Activated CD8-positive, alpha-beta T cell treated with anti-CD3 and anti-CD28 coated beads for 36 hours (primary cell): ENCODE measurements at regions not wholly inside any gene's neighbourhood (a gene's known extent, or its start where the extent isn't known, plus 50 kb on each side); places are given as distances from the start of the nearest gene placed in this dataset.

ENCODE experiments used
- ATAC-seq: fragments of 200-7000 bp; cut with Tn5 transposase; one replicate; pipeline ENCODE4 v1.10.0; 2021; ENCODE audit warnings: mild to moderate bottlenecking, moderate library complexity
- CTCF ChIA-PET: fragments of 350-600 bp; sonication (Branson Sonifier 250); formaldehyde crosslinking; loops from one replicate; lab custom pipeline; 2021; ENCODE audit warnings: antibody characterized with exemption; lab: Charles Lee
- POLR2A ChIA-PET: fragments of 350-600 bp; sonication (Branson Sonifier 250); formaldehyde crosslinking; loops from one replicate; lab custom pipeline; 2021; ENCODE audit warnings: antibody characterized with exemption; lab: Charles Lee
- DNase-seq: peaks from one replicate; pipeline ENCODE4 v3.0.0-alpha.2; 2020
- H3K27ac Mint-ChIP-seq: one replicate; pipeline ENCODE4 v1.8.0; 2021; ENCODE audit warnings: mild to moderate bottlenecking, mixed read lengths
- H3K27me3 Mint-ChIP-seq: one replicate; pipeline ENCODE4 v1.8.0; 2021; ENCODE audit warnings: mixed read lengths
- H3K36me3 Mint-ChIP-seq: one replicate; pipeline ENCODE4 v1.8.0; 2021; ENCODE audit warnings: low read depth, mixed read lengths
- H3K4me1 Mint-ChIP-seq: one replicate; pipeline ENCODE4 v1.8.0; 2021; ENCODE audit warnings: low read depth, mixed read lengths
- H3K4me3 Mint-ChIP-seq: one replicate; pipeline ENCODE4 v1.8.0; 2021; ENCODE audit warnings: mild to moderate bottlenecking, moderate library complexity, mixed read lengths
- H3K9me3 Mint-ChIP-seq: one replicate; pipeline ENCODE4 v1.8.0; 2021; ENCODE audit warnings: mixed read lengths
- CTCF ChIP-seq: fragments of 200-600 bp; IDR thresholded peaks from one replicate; pipeline ENCODE4 v1.8.0; 2022; ENCODE audit warnings: antibody characterized with exemption, mild to moderate bottlenecking
- intact Hi-C: fragments of 100-400 bp; cut with micrococcal nuclease; formaldehyde crosslinking; loops from one replicate; pipeline ENCODE4 v1.10.0; 2022

- Mint-ChIP-seq H3K27me3 (no peaks in the 10 kb centered on the region), H3K4me1 (no peaks in the 10 kb centered on the region), H3K4me3 (no peak overlapping the region), H3K27ac (no peak overlapping the region), H3K36me3 (no peaks in the 10 kb centered on the region), H3K9me3 (peaks cover under 1% of the 10 kb centered on the region)
- TF ChIP-seq CTCF: no peak
- intact Hi-C loops: no loop called here
- ChIA-PET POLR2A (no interaction called here), CTCF (no interaction called here)
- ATAC-seq (no peak), DNase-seq (no peak)
These were observed 1190.7 kb downstream of the FSCB start for GRCh38 chr14:43316427-43316826.

GRCh38 chr14:43313719-43314118 is 1193.4 kb downstream of the FSCB start:
- POLR2A ChIA-PET: no interaction called here
- ATAC-seq (no peak), DNase-seq (no peak)
- H3K27ac Mint-ChIP-seq: no peak overlapping the region
- H3K4me1 Mint-ChIP-seq: no peaks in the 10 kb centered on the region
- H3K36me3 Mint-ChIP-seq: no peaks in the 10 kb centered on the region
- CTCF ChIA-PET: no interaction called here
- intact Hi-C loops: no loop called here
- H3K4me3 Mint-ChIP-seq: no peak overlapping the region
- no peaks in the 10 kb centered on the region for H3K27me3 Mint-ChIP-seq
- H3K9me3 Mint-ChIP-seq: peaks cover 2% of the 10 kb centered on the region
- no peak for TF ChIP-seq CTCF

- no peak for ATAC-seq
- Mint-ChIP-seq H3K4me3 (no peak overlapping the region), H3K4me1 (no peaks in the 10 kb centered on the region), H3K9me3 (peaks cover 6% of the 10 kb centered on the region), H3K36me3 (no peaks in the 10 kb centered on the region), H3K27me3 (no peaks in the 10 kb centered on the region), H3K27ac (no peak overlapping the region)
- ChIA-PET CTCF (no interaction called here), POLR2A (no interaction called here)
- TF ChIP-seq CTCF: no peak
- no peak for DNase-seq
- intact Hi-C loops: no loop called here
These were observed 1198.5 kb downstream of the FSCB start for GRCh38 chr14:43308421-43309110.

GRCh38 chr14:43307836-43308235 is 1199.2 kb downstream of the FSCB start:
- H3K9me3 Mint-ChIP-seq: peaks cover 6% of the 10 kb centered on the region
- DNase-seq (no peak), ATAC-seq (no peak)
- no peaks in the 10 kb centered on the region for H3K36me3 Mint-ChIP-seq
- H3K4me1 Mint-ChIP-seq: no peaks in the 10 kb centered on the region
- ChIA-PET POLR2A (no interaction called here), CTCF (no interaction called here)
- H3K4me3 Mint-ChIP-seq: no peak overlapping the region
- intact Hi-C loops: no loop called here
- no peaks in the 10 kb centered on the region for H3K27me3 Mint-ChIP-seq
- no peak overlapping the region for H3K27ac Mint-ChIP-seq
- TF ChIP-seq CTCF: no peak

GRCh38 chr14:43306053-43306452 is 1201.0 kb downstream of the FSCB start:
- ATAC-seq: no peak
- Mint-ChIP-seq H3K27me3 (no peaks in the 10 kb centered on the region), H3K4me1 (no peaks in the 10 kb centered on the region), H3K36me3 (no peaks in the 10 kb centered on the region), H3K4me3 (no peak overlapping the region), H3K27ac (no peak overlapping the region), H3K9me3 (peaks cover 4% of the 10 kb centered on the region)
- no peak for DNase-seq
- TF ChIP-seq CTCF: no peak
- ChIA-PET CTCF (no interaction called here), POLR2A (no interaction called here)
- intact Hi-C loops: no loop called here
